Panc1 (cell line): ENCODE measurements at regions not wholly inside any gene's neighbourhood (a gene's known extent, or its start where the extent isn't known, plus 50 kb on each side); places are given as distances from the start of the nearest gene placed in this dataset.

Experiments used
- POLR2AphosphoS5 ChIP-seq: IDR thresholded peaks from 2 replicates; pipeline ENCODE4 v1.6.1; 2012; ENCODE audit warnings: mild to moderate bottlenecking, low read depth, low read length, moderate library complexity
- SIN3A ChIP-seq: IDR thresholded peaks from 2 replicates; pipeline ENCODE4 v1.6.1; 2012; ENCODE audit warnings: low read depth, mild to moderate bottlenecking, low read length, moderate library complexity, borderline replicate concordance; ENCODE audit not compliant: insufficient read depth
- TCF7L2 ChIP-seq: IDR thresholded peaks from 2 replicates; pipeline ENCODE4 v1.6.1; 2011; ENCODE audit warnings: mild to moderate bottlenecking, low read depth, low read length, inconsistent platforms
- TF ChIP-seq, protein P1 (sequence below), 2 experiments: IDR thresholded peaks; 2 replicates each; pipeline ENCODE4 v1.6.1; 2011 to 2012; ENCODE audit warnings: low read depth in 2 of 2, control low read depth in 1 of 2, low read length in 1 of 2, mild to moderate bottlenecking in 1 of 2, moderate library complexity in 1 of 2; ENCODE audit not compliant: insufficient read depth in 1 of 2
- TF ChIP-seq, protein P2 (sequence below): fragments of 450-650 bp; IDR thresholded peaks from 2 replicates; pipeline ENCODE4 v1.5.1; 2017; ENCODE audit warnings: mild to moderate bottlenecking

DNA sequence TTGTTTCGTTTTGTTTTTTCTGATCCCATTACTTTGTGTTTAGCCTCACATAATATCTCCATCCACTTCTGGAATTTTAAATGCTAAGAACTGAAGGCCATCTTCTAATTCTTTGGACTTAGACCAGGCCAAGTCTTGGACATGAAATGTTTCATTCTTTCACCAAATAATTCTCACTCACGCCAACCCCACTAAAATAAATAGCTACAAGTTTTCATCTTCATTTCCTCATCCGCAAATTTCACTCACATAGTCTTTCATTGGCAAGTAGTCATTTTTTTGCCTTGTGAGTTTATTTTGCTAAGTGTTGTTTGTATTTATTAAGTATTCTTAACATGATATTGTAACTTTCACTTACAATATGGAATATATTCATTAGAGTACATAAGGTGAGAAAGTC, 1188.6 kb upstream of the SEMA6A start:
- TF ChIP-seq, protein P1, sequence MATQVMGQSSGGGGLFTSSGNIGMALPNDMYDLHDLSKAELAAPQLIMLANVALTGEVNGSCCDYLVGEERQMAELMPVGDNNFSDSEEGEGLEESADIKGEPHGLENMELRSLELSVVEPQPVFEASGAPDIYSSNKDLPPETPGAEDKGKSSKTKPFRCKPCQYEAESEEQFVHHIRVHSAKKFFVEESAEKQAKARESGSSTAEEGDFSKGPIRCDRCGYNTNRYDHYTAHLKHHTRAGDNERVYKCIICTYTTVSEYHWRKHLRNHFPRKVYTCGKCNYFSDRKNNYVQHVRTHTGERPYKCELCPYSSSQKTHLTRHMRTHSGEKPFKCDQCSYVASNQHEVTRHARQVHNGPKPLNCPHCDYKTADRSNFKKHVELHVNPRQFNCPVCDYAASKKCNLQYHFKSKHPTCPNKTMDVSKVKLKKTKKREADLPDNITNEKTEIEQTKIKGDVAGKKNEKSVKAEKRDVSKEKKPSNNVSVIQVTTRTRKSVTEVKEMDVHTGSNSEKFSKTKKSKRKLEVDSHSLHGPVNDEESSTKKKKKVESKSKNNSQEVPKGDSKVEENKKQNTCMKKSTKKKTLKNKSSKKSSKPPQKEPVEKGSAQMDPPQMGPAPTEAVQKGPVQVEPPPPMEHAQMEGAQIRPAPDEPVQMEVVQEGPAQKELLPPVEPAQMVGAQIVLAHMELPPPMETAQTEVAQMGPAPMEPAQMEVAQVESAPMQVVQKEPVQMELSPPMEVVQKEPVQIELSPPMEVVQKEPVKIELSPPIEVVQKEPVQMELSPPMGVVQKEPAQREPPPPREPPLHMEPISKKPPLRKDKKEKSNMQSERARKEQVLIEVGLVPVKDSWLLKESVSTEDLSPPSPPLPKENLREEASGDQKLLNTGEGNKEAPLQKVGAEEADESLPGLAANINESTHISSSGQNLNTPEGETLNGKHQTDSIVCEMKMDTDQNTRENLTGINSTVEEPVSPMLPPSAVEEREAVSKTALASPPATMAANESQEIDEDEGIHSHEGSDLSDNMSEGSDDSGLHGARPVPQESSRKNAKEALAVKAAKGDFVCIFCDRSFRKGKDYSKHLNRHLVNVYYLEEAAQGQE (IDR thresholded peaks at IDR 0.05; ENCODE audit: insufficient read depth in 1 of 2, low read depth in 2 of 2, low read length in 1 of 2): no peak
- TF ChIP-seq, protein P2, sequence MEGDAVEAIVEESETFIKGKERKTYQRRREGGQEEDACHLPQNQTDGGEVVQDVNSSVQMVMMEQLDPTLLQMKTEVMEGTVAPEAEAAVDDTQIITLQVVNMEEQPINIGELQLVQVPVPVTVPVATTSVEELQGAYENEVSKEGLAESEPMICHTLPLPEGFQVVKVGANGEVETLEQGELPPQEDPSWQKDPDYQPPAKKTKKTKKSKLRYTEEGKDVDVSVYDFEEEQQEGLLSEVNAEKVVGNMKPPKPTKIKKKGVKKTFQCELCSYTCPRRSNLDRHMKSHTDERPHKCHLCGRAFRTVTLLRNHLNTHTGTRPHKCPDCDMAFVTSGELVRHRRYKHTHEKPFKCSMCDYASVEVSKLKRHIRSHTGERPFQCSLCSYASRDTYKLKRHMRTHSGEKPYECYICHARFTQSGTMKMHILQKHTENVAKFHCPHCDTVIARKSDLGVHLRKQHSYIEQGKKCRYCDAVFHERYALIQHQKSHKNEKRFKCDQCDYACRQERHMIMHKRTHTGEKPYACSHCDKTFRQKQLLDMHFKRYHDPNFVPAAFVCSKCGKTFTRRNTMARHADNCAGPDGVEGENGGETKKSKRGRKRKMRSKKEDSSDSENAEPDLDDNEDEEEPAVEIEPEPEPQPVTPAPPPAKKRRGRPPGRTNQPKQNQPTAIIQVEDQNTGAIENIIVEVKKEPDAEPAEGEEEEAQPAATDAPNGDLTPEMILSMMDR: no peak
- TF ChIP-seq POLR2AphosphoS5 (no peak), SIN3A (no peak), TCF7L2 (no peak)
